ENCODE measurements at regions not wholly inside any gene's neighbourhood (a gene's known extent, or its start where the extent isn't known, plus 50 kb on each side); places are given as distances from the start of the nearest gene placed in this dataset.

- DNase-seq, result no peak
Observed at GRCh38 chr2:2557475-2557874, 226.4 kb upstream of the MYT1L start.

- DNase-seq, result no peak
Observed at GRCh38 chr2:2550856-2551255, 219.8 kb upstream of the MYT1L start.

DNA sequence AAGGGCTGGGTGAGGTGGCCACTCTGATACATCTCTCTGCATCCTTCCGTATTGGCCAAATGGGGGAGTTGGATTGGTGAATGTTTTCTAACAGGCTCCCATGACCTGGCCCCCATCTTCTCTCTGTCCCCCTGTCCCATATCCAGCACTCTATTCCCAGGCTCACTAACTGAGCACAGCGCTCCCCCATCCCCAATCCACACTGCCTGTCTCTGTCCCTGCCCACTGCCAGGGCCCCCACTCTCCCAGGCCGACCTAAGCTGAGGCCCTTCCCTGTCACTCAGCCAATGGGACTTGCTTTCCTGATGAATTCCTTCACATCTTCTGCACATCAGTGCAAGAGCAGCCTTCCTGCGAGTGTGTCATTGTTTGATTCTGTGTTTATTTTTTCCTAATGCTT, 216.8 kb upstream of the MYT1L start:
- DNase-seq, result no peak

DNA sequence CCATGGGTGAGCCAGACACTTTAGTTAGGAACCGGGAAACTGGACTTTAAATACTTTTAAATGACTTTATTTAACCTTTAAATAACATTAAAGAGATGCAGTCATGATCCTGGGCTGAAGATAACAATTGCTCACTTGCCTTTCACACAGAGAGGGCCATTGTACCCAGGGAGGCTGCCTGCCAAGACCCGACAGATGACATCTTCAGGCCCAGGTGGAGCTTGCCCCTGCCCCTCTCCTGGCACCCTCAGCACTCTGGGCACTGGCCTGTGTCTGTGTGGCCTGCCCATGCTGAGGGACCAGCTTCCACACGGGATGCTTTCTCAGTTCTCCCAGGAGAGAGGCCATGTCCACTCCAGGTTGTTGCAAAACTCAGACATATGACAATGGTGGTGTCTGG, 216.4 kb upstream of the MYT1L start:
- DNase-seq, result no peak

- DNase-seq, result no peak
Observed at GRCh38 chr2:2546046-2546445, 215.0 kb upstream of the MYT1L start.

- no peak for DNase-seq
Observed at GRCh38 chr2:2542966-2543611, 212.0 kb upstream of the MYT1L start.

- DNase-seq, result no peak
Observed at GRCh38 chr2:2542316-2542715, 211.2 kb upstream of the MYT1L start.

DNA sequence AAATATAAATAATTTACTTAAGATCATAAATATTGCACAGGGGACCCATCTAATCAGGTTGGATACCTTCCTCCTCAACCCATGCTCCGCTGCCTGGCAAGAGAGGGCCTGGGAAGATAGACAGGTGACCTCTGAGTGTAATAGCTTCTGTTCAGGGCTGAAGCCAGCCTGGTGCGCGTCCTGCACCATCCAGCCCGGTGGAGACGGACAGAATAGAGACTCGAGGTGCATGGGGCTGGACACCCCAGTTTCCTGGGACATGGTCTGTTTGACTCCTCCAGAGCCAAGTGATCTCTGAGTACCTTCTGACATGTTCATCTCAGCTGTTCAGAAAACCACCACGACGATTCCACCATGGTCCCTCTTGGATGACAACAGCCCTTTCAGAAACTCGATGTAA, 209.3 kb upstream of the MYT1L start:
- no peak for DNase-seq

DNA sequence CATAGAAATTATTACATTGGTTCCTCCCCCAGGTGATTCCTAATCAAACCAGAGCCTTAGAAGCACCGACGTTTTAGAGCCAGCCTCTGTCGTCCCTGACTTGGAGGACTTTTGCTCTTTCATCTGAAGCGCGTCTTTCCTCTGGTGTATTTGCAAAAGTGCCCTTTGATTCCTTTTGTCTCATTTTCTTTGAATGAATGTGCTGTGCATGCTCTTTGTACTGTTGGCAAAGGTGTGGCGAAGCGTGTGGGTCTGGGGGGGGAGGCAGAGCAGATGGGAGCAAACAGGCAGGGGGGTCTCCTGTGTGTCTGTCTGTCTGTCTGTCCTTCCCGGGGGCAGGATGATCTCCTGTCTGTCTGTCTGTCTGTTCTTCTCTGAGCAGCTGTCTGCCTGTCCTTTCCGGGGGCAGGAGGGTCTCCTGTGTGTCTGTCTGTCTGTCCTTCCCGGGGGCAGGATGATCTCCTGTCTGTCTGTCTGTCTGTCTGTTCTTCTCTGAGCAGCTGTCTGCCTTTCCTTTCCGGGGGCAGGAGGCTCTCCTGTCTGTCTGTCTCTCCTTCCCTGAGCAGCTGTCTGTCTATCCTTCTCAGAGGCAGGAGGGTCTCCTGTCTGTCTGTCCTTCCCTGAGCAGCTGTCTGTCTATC, 205.5 kb upstream of the MYT1L start:
- DNase-seq, result no peak

DNA sequence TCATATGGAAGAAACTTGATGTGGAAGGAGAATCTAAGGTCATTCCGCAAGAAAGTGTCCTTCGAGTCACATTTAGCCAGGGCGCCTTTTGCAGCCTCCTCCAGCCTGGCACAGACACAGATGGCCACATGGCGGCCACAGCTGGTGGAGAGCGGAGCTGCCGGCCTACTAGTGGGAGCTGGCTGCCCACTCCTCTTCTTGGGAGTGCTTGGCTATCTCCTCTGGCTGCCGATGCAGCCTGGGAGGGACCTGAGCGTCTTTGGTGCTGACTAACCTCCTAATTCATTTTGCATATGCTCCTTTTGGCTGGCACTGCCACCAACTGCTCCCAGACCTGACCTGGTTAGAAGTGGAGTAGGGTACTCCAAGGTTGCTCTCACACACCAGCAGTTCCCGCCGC, 199.3 kb upstream of the MYT1L start:
- no peak for DNase-seq

GRCh38 chr2:2528846-2529245, 197.8 kb upstream of the MYT1L start:
- DNase-seq, result no peak

DNA sequence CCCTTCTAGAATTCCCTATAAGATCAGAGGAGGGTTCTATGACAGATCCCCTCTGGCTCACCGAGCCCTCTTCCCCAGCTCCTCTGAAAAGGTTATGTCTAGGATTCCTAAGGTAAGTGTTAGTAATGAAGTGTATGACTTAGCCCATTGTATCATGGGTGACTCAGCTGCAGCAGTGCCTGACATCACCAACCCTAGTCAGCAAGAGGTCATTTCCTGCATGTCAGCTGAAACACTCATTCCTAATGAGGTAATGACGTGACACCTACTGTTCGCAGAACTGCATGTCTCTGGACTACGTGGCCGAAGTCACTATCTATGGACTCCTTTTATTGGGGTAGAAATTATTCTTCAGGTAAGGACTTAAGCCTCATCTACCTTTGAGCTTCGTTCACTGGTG, 196.1 kb upstream of the MYT1L start:
- no peak for DNase-seq

GRCh38 chr2:2524348-2524941, 193.4 kb upstream of the MYT1L start:
- no peak for DNase-seq

GRCh38 chr2:2523461-2524347, 192.6 kb upstream of the MYT1L start:
- DNase-seq, result no peak

- DNase-seq, result no peak
Observed at GRCh38 chr2:2520401-2520811, 189.3 kb upstream of the MYT1L start.

DNA sequence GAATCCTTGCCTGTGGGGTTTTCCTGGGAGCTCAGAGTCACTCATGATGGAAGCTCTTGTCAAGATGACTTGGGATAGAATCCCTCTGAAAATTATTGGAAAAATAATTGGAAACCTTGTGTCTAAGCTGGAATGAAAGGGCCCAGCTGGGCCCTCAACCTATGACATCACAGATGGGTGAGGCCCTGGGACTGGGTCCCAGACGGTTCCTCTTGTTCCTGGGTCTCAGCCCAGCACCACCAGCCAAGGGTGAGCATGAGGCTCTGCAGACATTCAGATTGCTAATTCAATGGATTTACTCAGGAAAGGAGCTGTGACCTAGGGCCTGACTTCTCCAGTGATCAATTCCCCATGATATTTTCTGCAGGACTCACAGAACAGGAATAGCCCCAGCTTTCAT, 188.3 kb upstream of the MYT1L start:
- no peak for DNase-seq

DNA sequence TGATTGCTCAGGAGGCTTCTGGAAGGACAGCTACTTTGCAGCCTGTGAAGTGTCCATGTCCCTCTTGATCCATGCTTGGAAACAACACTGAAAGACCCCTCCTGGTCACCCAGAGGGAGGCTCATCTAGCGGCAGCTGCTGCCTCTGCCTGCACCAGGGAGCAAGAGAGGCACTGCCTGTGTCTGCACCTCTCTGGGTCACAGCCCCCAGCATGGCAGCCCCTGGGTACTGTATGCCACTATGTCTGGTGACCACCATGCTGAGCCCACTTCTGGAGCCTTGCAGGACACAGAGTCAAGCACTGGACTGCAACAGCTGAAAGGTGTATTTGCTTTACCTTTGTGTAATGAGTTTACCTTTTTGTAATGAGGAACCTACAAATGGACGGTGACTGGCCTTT, 186.3 kb upstream of the MYT1L start:
- no peak for DNase-seq

GRCh38 chr2:2516386-2516785, 185.3 kb upstream of the MYT1L start:
- DNase-seq, result no peak

DNA sequence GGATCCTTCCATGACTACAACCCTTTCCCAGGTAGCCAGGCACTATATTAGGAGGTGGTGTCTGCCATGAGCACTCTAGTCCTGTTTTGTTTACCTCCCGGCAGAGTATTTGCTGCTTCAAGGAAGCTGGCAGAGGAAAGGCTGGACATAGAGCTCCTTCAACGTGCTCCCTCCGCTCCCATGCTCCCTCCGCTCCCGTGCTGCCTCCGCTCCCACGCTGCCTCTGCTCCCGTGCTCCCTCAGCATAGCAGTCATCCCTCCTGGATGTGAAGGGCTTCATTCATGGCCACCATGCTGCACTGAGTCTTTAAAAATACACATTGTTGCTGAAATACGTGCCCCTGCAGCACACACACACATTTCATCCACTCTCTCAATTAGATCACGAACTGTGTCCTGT, 181.9 kb upstream of the MYT1L start:
- DNase-seq, result no peak

- no peak for DNase-seq
Observed at GRCh38 chr2:2507417-2507997, 176.4 kb upstream of the MYT1L start.

DNA sequence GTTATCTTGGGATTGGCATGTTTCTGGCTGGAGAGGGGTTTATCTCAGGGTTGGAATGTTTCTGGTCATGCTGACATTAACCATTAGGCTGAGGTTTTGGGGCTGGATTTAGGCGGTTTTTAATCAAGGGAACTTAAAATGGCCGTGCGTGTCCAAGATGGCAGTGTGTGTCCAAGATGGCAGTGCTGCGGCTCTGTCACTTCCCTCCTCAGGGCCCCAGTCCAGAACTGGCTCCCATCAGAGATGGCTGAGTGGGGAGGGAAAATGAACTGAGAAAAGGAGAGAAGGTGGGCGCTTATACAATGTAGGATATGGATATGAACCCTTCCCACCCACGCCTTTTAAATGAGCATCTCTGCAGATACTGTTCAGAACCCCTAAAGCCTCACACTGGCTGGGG, 175.5 kb upstream of the MYT1L start:
- no peak for DNase-seq

DNA sequence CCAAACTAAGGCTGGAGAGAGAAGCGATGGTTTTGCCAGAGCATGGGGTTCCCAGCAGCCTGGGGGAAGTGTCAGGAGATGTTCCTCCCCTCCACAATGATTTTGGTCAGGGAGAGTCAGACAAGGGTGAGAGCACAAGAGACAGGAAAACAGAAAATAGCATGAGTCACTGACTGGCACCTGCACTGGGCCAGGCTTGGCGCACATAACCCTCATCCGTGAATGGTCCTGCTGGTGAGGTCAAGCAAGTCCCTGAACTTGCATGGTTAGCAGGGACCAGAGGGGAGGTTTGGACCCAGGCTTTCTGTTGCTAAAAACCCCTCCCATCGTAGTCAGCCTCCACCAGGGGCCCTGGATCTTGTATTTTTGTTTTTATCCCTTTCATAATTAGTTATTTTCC, 174.5 kb upstream of the MYT1L start:
- DNase-seq, result no peak

DNA sequence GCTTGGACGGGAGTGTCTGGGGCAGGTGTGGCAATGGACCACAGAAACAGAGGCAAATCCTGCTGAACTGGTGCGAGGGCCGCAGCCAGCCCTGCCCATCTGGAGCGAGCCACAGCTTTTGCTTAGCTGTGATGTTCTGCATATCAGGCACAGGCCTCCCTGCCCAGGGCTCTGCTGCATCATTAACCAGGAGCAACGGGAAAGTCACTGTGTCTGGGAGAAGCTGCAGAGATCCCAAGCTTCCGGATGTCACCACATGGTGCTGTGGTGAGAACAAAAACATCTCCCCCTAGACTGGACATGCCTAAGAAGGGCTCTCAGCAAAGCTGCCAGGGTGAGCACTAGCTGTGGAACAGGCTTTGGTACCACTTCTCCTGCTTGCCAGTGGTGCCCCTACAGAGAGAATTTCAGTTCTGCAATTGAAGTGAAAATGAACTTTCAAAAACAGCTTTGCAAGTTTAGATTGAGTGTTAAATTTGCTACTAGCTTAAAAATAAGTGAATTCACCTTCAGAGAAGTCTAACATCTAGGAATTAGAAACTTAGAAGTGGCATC, 172.9 kb upstream of the MYT1L start:
- no peak for DNase-seq

Measured in NCI-H226 (cell line).